Stimulated activated CD4-positive, alpha-beta T cell treated with anti-CD3 and anti-CD28 coated beads, Interleukin-2, amount 100 ng/mL, for 24 hours (primary cell): ENCODE measurements at regions not wholly inside any gene's neighbourhood (a gene's known extent, or its start where the extent isn't known, plus 50 kb on each side); places are given as distances from the start of the nearest gene placed in this dataset.
"Not testable (repeated sequence)": the region's sequence is repeated elsewhere in the genome, so short reads cannot be mapped to it uniquely, and the experiment has no call there.

ENCODE experiments used
- DNase-seq, 2 donors: peaks; one replicate each; pipeline ENCODE4 v3.0.0-alpha.2; 2020

- DNase-seq = no peak
Observed at GRCh38 chr2:40962026-40962425, 510.1 kb upstream of the SLC8A1 start.

- no peak for DNase-seq
Observed at GRCh38 chr2:40964509-40965250, 512.8 kb upstream of the SLC8A1 start.

- no peak for DNase-seq
Observed at GRCh38 chr2:40967451-40967850, 515.6 kb upstream of the SLC8A1 start.

GRCh38 chr2:40975151-40975550 lies 523.3 kb upstream of the SLC8A1 start:
- DNase-seq = no peak

GRCh38 chr2:40997362-40997761 lies 545.5 kb upstream of the SLC8A1 start:
- DNase-seq = no peak

GRCh38 chr2:41000374-41000773 lies 548.5 kb upstream of the SLC8A1 start:
- no peak for DNase-seq

GRCh38 chr2:41000906-41001305 lies 549.0 kb upstream of the SLC8A1 start:
- DNase-seq = no peak

- DNase-seq = no peak
Observed at GRCh38 chr2:41004700-41005099, 552.8 kb upstream of the SLC8A1 start.

GRCh38 chr2:41020358-41020757 lies 568.5 kb upstream of the SLC8A1 start:
- DNase-seq = no peak

GRCh38 chr2:41024816-41025215 lies 572.9 kb upstream of the SLC8A1 start:
- DNase-seq = no peak

GRCh38 chr2:41026613-41027012 lies 574.7 kb upstream of the SLC8A1 start:
- no peak for DNase-seq

GRCh38 chr2:41027095-41027494 lies 575.2 kb upstream of the SLC8A1 start:
- DNase-seq = no peak

GRCh38 chr2:41031282-41031681 lies 579.4 kb upstream of the SLC8A1 start:
- DNase-seq = no peak

GRCh38 chr2:41032715-41033114 lies 580.8 kb upstream of the SLC8A1 start:
- DNase-seq = no peak

GRCh38 chr2:41033127-41033526 lies 581.2 kb upstream of the SLC8A1 start:
- DNase-seq = no peak

- DNase-seq = no peak
Observed at GRCh38 chr2:41038408-41038807, 586.5 kb upstream of the SLC8A1 start.

- not testable (repeated sequence) for DNase-seq
Observed at GRCh38 chr2:41039750-41040149, 587.9 kb upstream of the SLC8A1 start.

- DNase-seq = no peak
Observed at GRCh38 chr2:41040782-41041520, 589.1 kb upstream of the SLC8A1 start.

GRCh38 chr2:41042343-41042742 lies 590.5 kb upstream of the SLC8A1 start:
- no peak for DNase-seq

GRCh38 chr2:41061356-41061755 lies 609.5 kb upstream of the SLC8A1 start:
- no peak for DNase-seq

GRCh38 chr2:41062336-41062735 lies 610.4 kb upstream of the SLC8A1 start:
- no peak for DNase-seq

GRCh38 chr2:41066168-41066567 lies 614.3 kb upstream of the SLC8A1 start:
- DNase-seq = no peak

- DNase-seq = no peak
Observed at GRCh38 chr2:41068740-41069139, 616.9 kb upstream of the SLC8A1 start.

- DNase-seq = no peak
Observed at GRCh38 chr2:41078341-41078740, 626.5 kb upstream of the SLC8A1 start.

GRCh38 chr2:41079011-41079410 lies 627.1 kb upstream of the SLC8A1 start:
- no peak for DNase-seq
